Adrenal gland (tissue), 9 donors: ENCODE measurements at regions not wholly inside any gene's neighbourhood (a gene's known extent, or its start where the extent isn't known, plus 50 kb on each side); places are given as distances from the start of the nearest gene placed in this dataset.

ENCODE experiments used
- DNase-seq, 7 donors: peaks; one replicate each; pipeline ENCODE4 v3.0.0-alpha.2; 2019 to 2020
- H3K27ac ChIP-seq, 5 donors: fragments of 200-600 bp; sonication (generic) in 4 of 5; 1 replicate in 3 of 5; 2 replicates in 2 of 5; pipeline versions ENCODE4 v1.5.1 to v1.8.0; 2016 to 2020; ENCODE audit warnings: mild to moderate bottlenecking in 1 of 5
- H3K27me3 ChIP-seq: fragments of 200-600 bp; 2 replicates; pipeline ENCODE4 v1.8.0; 2021
- H3K36me3 ChIP-seq, 2 donors: fragments of 200-600 bp; replicated peaks in 1 of 2; 1 replicate in 1 of 2; 2 replicates in 1 of 2; pipeline versions ENCODE4 v1.5.1 to v1.8.0; 2018 to 2022
- H3K4me1 ChIP-seq, 2 donors: fragments of 200-600 bp; replicated peaks in 1 of 2; 1 replicate in 1 of 2; 2 replicates in 1 of 2; pipeline versions ENCODE4 v1.5.1 to v1.8.0; 2018 to 2021
- H3K4me3 ChIP-seq, 4 donors: fragments of 200-600 bp; sonication (generic) in 3 of 4; one replicate each; pipeline ENCODE4 v1.5.1; 2016 to 2018
- H3K9me3 ChIP-seq, 3 donors: fragments of 200-600 bp; sonication (generic) in 1 of 3; replicated peaks in 1 of 3; 1 replicate in 2 of 3; 2 replicates in 1 of 3; pipeline versions ENCODE4 v1.5.1 to v1.8.0; 2016 to 2021
- POLR2A ChIP-seq, 2 donors: fragments of 450-650 bp; IDR thresholded peaks; one replicate each; pipeline ENCODE4 v1.6.1; 2017; ENCODE audit warnings: antibody characterized with exemption in 2 of 2, mild to moderate bottlenecking in 2 of 2, moderate library complexity in 1 of 2
- WGBS, 4 donors: extraction: QIAGEN DNeasy Blood & Tissue Kit in 2 of 4; methylation state at CpG; one replicate each; pipeline versions ENCODE4 v1.1.5 to v1.1.7; 2013 to 2017; 5-methylcytosine and 5-hydroxymethylcytosine counted together
- intact Hi-C, 2 donors: fragments of 100-400 bp; cut with DNase I; formaldehyde crosslinking; loops; one replicate each; pipeline versions ENCODE4 v1.14.1 to v1.15.0; 2022 to 2023
- TF ChIP-seq, protein P1 (sequence below), 6 experiments: fragments of 450-650 bp in 4 of 6; fragments of 200-600 bp in 2 of 6; sonication (generic) in 1 of 6; IDR thresholded peaks; 1 replicate in 5 of 6; 2 replicates in 1 of 6; pipeline versions ENCODE4 v1.5.1 to v1.8.0; 2016 to 2021; ENCODE audit warnings: antibody characterized with exemption in 6 of 6, mild to moderate bottlenecking in 2 of 6, moderate library complexity in 1 of 6
- donor health status: healthy with polysubstance abuse.
- donor health status: Bipolar disorder and iron deficiency.
- donor health status: DM: yes; HTN: yes; CAD: no.
- donor health status: DM: no; HTN: no; CAD: no.
- donor health status: DM: no; HTN: no; CAD: no.

GRCh38 chr7:124497176-124497575 is 268.4 kb downstream of the GPR37 start:
- Histone ChIP-seq H3K4me1 (no peaks in the 10 kb centered on the region), H3K4me3 (no peak overlapping the region), H3K27me3 (no peaks in the 10 kb centered on the region), H3K36me3 (no peaks in the 10 kb centered on the region), H3K27ac (no peak overlapping the region), H3K9me3 (no peaks in the 10 kb centered on the region)
- intact Hi-C loops, result no loop called here
- TF ChIP-seq, protein P1, sequence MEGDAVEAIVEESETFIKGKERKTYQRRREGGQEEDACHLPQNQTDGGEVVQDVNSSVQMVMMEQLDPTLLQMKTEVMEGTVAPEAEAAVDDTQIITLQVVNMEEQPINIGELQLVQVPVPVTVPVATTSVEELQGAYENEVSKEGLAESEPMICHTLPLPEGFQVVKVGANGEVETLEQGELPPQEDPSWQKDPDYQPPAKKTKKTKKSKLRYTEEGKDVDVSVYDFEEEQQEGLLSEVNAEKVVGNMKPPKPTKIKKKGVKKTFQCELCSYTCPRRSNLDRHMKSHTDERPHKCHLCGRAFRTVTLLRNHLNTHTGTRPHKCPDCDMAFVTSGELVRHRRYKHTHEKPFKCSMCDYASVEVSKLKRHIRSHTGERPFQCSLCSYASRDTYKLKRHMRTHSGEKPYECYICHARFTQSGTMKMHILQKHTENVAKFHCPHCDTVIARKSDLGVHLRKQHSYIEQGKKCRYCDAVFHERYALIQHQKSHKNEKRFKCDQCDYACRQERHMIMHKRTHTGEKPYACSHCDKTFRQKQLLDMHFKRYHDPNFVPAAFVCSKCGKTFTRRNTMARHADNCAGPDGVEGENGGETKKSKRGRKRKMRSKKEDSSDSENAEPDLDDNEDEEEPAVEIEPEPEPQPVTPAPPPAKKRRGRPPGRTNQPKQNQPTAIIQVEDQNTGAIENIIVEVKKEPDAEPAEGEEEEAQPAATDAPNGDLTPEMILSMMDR (IDR thresholded peaks at IDR 0.05), result no peak
- TF ChIP-seq POLR2A (IDR thresholded peaks at IDR 0.05), result no peak
- DNase-seq, result no peak
- WGBS, 4 donors, result 47 to 73% (median 60%) methylated on average over 3 of the region's 3 CpGs

- TF ChIP-seq, protein P1 (IDR thresholded peaks at IDR 0.05), result no peak
- TF ChIP-seq POLR2A (IDR thresholded peaks at IDR 0.05), result no peak
- no peak overlapping the region for H3K4me3 ChIP-seq
- DNase-seq, result no peak
- WGBS, 4 donors, result 30 to 47% (median 45%) methylated on average over 3 of the region's 3 CpGs
- no peaks in the 10 kb centered on the region for H3K27me3 ChIP-seq
- intact Hi-C loops, result no loop called here
- H3K36me3 ChIP-seq, result no peaks in the 10 kb centered on the region
- H3K9me3 ChIP-seq, result no peaks in the 10 kb centered on the region
- no peaks in the 10 kb centered on the region for H3K4me1 ChIP-seq
- H3K27ac ChIP-seq, result no peak overlapping the region
These were observed 275.7 kb downstream of the GPR37 start for GRCh38 chr7:124489925-124490324.

- WGBS, 4 donors, result 72 to 82% (median 78%) methylated on average over 5 of the region's 5 CpGs
- Histone ChIP-seq H3K27me3 (no peaks in the 10 kb centered on the region), H3K36me3 (no peaks in the 10 kb centered on the region), H3K9me3 (no peaks in the 10 kb centered on the region), H3K4me1 (no peaks in the 10 kb centered on the region), H3K4me3 (no peak overlapping the region), H3K27ac (no peak overlapping the region)
- TF ChIP-seq, protein P1 (IDR thresholded peaks at IDR 0.05), result no peak
- no peak for TF ChIP-seq POLR2A (IDR thresholded peaks at IDR 0.05)
- intact Hi-C loops, result no loop called here
- no peak for DNase-seq
These were observed 276.3 kb downstream of the GPR37 start for GRCh38 chr7:124489082-124489819.

GRCh38 chr7:124482229-124482628 is 283.4 kb downstream of the GPR37 start:
- no peak for TF ChIP-seq POLR2A (IDR thresholded peaks at IDR 0.05)
- TF ChIP-seq, protein P1 (IDR thresholded peaks at IDR 0.05), result no peak
- intact Hi-C loops, result no loop called here
- Histone ChIP-seq H3K4me3 (no peak overlapping the region), H3K27ac (no peak overlapping the region), H3K9me3 (no peaks in the 10 kb centered on the region), H3K27me3 (no peaks in the 10 kb centered on the region), H3K36me3 (no peaks in the 10 kb centered on the region), H3K4me1 (no peaks in the 10 kb centered on the region)
- DNase-seq, result no peak
- WGBS, 4 donors, result 81 to 86% (median 83%) methylated on average over 2 of the region's 2 CpGs
